IMR-90 (cell line): ENCODE measurements at regions not wholly inside any gene's neighbourhood (a gene's known extent, or its start where the extent isn't known, plus 50 kb on each side); places are given as distances from the start of the nearest gene placed in this dataset.

Experiments
- ATAC-seq: fragments of 200-7000 bp; cut with Tn5 transposase; 2 replicates; pipeline ENCODE4 v1.9.1; 2020; ENCODE audit warnings: low read depth, mild to moderate bottlenecking, moderate library complexity
- BruUV-seq: library from RNA; stranded (reverse); fragments of 400-500 nt; replicated peaks from 2 replicates; lab custom pipeline; 2021; lab: Mats Ljungman, UMichigan
- CTCF ChIA-PET: fragments of 300-600 bp; formaldehyde crosslinking; extraction: SDS; loops from one replicate; lab custom pipeline; 2021; ENCODE audit warnings: antibody characterized with exemption; lab: Yijun Ruan, JAX
- POLR2A ChIA-PET: fragments of 300-600 bp; sonication (Branson Sonifier 250); formaldehyde crosslinking; loops from one replicate; lab custom pipeline; 2022; ENCODE audit warnings: antibody characterized with exemption; ENCODE audit not compliant: unreplicated experiment; lab: Charles Lee
- DNase-seq: peaks from one replicate; pipeline ENCODE4 v3.0.0; 2013
- H2AFZ ChIP-seq: replicated peaks from 2 replicates; pipeline ENCODE3; 2013; ENCODE audit warnings: low read length, mild to moderate bottlenecking; ENCODE audit not compliant: poor library complexity
- H2AK5ac ChIP-seq: 2 replicates; pipeline ENCODE4 v1.6.1; 2013; ENCODE audit warnings: low read depth, low read length, inconsistent platforms
- H2AK9ac ChIP-seq: replicated peaks from 2 replicates; pipeline ENCODE3; 2013; ENCODE audit warnings: mild to moderate bottlenecking, low read depth, low read length, moderate library complexity; ENCODE audit not compliant: poor library complexity
- H2BK120ac ChIP-seq: 2 replicates; pipeline ENCODE4 v1.6.1; 2013; ENCODE audit warnings: low read depth, low read length, inconsistent platforms
- H2BK15ac ChIP-seq: 3 replicates; pipeline ENCODE4 v1.6.1; 2013; ENCODE audit warnings: low read depth, low read length, inconsistent platforms
- H2BK20ac ChIP-seq: 2 replicates; pipeline ENCODE4 v1.6.1; 2013; ENCODE audit warnings: low read depth, mild to moderate bottlenecking, inconsistent platforms, low read length, moderate library complexity
- H2BK5ac ChIP-seq: 2 replicates; pipeline ENCODE4 v1.6.1; 2013; ENCODE audit warnings: mild to moderate bottlenecking, low read depth, low read length, inconsistent platforms; ENCODE audit not compliant: poor library complexity, severe bottlenecking
- H3K14ac ChIP-seq: replicated peaks from 2 replicates; pipeline ENCODE4 v1.6.1; 2013; ENCODE audit warnings: low read depth, low read length, inconsistent platforms
- H3K18ac ChIP-seq: 2 replicates; pipeline ENCODE4 v1.6.1; 2013; ENCODE audit warnings: low read depth, low read length, control low read depth
- H3K23ac ChIP-seq: 2 replicates; pipeline ENCODE4 v1.6.1; 2013; ENCODE audit warnings: low read depth, low read length, inconsistent platforms
- H3K27ac ChIP-seq: 2 replicates; pipeline ENCODE4 v1.5.1; 2013; ENCODE audit warnings: mild to moderate bottlenecking, control low read depth, low read length; ENCODE audit not compliant: insufficient read depth
- H3K27me3 ChIP-seq: 2 replicates; pipeline ENCODE4 v1.6.1; 2013; ENCODE audit warnings: low read length; ENCODE audit not compliant: control insufficient read depth, insufficient read depth
- H3K36me3 ChIP-seq: 2 replicates; pipeline ENCODE4 v1.6.1; 2013; ENCODE audit warnings: low read length, mixed read lengths; ENCODE audit not compliant: control insufficient read depth, insufficient read depth
- H3K4ac ChIP-seq: 2 replicates; pipeline ENCODE4 v1.6.1; 2013; ENCODE audit warnings: low read depth, low read length, inconsistent platforms
- H3K4me1 ChIP-seq: 2 replicates; pipeline ENCODE4 v1.6.1; 2013; ENCODE audit warnings: low read length, mixed read lengths; ENCODE audit not compliant: control insufficient read depth, insufficient read depth
- H3K4me2 ChIP-seq: 2 replicates; pipeline ENCODE4 v1.6.1; 2013; ENCODE audit warnings: low read depth, mild to moderate bottlenecking, control low read depth, low read length, moderate library complexity
- H3K4me3 ChIP-seq: 2 replicates; pipeline ENCODE4 v1.5.1; 2013; ENCODE audit warnings: low read depth, mild to moderate bottlenecking, control low read depth, low read length, moderate library complexity; ENCODE audit not compliant: insufficient read depth
- H3K56ac ChIP-seq: 2 replicates; pipeline ENCODE4 v1.6.1; 2013; ENCODE audit warnings: low read length, inconsistent platforms; ENCODE audit not compliant: insufficient read depth; ENCODE audit errors: extremely low read depth
- H3K79me1 ChIP-seq, 2 experiments: 2 replicates each; pipeline ENCODE4 v1.6.1; 2013; ENCODE audit warnings: low read length in 2 of 2, inconsistent platforms in 1 of 2, low read depth in 1 of 2
- H3K9ac ChIP-seq: 2 replicates; pipeline ENCODE4 v1.6.1; 2013; ENCODE audit warnings: low read depth, low read length, control low read depth
- H3K9me1 ChIP-seq: 2 replicates; pipeline ENCODE4 v1.6.1; 2013; ENCODE audit warnings: low read length, inconsistent platforms; ENCODE audit not compliant: insufficient read depth
- H3K9me3 ChIP-seq: 2 replicates; pipeline ENCODE4 v1.6.1; 2013; ENCODE audit warnings: low read length; ENCODE audit not compliant: control insufficient read depth, insufficient read depth
- H4K20me1 ChIP-seq: 2 replicates; pipeline ENCODE4 v1.6.1; 2013; ENCODE audit warnings: low read length, inconsistent platforms; ENCODE audit not compliant: insufficient read depth
- H4K5ac ChIP-seq: 2 replicates; pipeline ENCODE4 v1.6.1; 2013; ENCODE audit warnings: mild to moderate bottlenecking, low read depth, low read length, control low read depth
- H4K8ac ChIP-seq, 2 experiments: 2 replicates each; pipeline ENCODE4 v1.6.1; 2013; ENCODE audit warnings: low read depth in 2 of 2, low read length in 2 of 2, control low read depth in 1 of 2, inconsistent platforms in 1 of 2
- H4K91ac ChIP-seq: 2 replicates; pipeline ENCODE4 v1.6.1; 2013; ENCODE audit warnings: low read depth, low read length, inconsistent platforms; ENCODE audit not compliant: insufficient read depth
- CHD1 ChIP-seq: IDR thresholded peaks from 2 replicates; pipeline ENCODE4 v1.6.1; 2012; ENCODE audit warnings: low read depth, low read length, improper control_type of control experiment
- WGBS, 2 experiments: methylation state at CpG; one replicate each; pipeline versions ENCODE4 v1.1.5 to v1.1.7; 2013; ENCODE audit warnings: missing lambda C conversion rate in 2 of 2; ENCODE audit not compliant: insufficient read length in 1 of 2; ENCODE audit errors: extremely low coverage in 2 of 2; 5-methylcytosine and 5-hydroxymethylcytosine counted together
- dilution Hi-C: fragments of 300-500 bp; cut with HindIII; formaldehyde crosslinking; loops from one replicate; pipeline ENCODE4 v1.14.3; 2018; ENCODE audit warnings: low sequenced_read_pairs; ENCODE audit not compliant: unreplicated experiment
- in situ Hi-C: fragments of 300-500 bp; cut with MboI; formaldehyde crosslinking; loops from 3 replicates; pipeline ENCODE4 v1.14.3; 2019; ENCODE audit warnings: low sequenced_read_pairs, inconsistent platforms, mixed read lengths
- intact Hi-C: fragments of 100-400 bp; cut with micrococcal nuclease; formaldehyde crosslinking; loops from 2 replicates; pipeline ENCODE4 v1.10.0; 2022

DNA sequence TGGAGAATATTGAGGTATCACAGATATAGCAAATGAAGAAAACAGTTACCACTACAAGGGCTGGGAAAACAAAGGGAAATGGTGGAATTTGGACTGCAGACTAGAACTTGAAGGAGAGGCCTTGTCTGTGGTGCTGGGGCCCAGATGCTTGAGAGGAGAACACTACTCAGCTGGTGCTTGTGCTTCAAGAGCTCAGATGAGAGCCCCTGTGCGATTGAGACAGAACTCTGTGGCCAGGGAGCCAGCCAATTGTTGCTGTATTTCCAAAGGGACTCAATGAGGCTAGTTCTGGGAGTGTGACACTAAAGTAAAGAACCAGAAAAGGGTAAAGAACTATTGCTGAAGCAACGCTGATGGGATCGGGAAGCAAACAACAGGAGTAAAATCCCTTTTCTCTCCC, 406.5 kb upstream of the SEMA3D start:
- BruUV-seq = no TSS peak
- ChIA-PET POLR2A (no interaction called here), CTCF (no interaction called here)
- no peak overlapping the region for H2BK120ac ChIP-seq
- no peak overlapping the region for H4K91ac ChIP-seq
- no peaks in the 10 kb centered on the region; the same call in 1 of the 2 replicates for H3K4me1 ChIP-seq
- no peak overlapping the region for H4K8ac ChIP-seq
- no peaks in the 10 kb centered on the region for H4K20me1 ChIP-seq
- H3K4ac ChIP-seq = peak overlapping the region; percentile 31
- DNase-seq = no peak
- no peaks in the 10 kb centered on the region for H3K9me1 ChIP-seq
- no peaks in the 10 kb centered on the region for H3K9me3 ChIP-seq
- H2AK5ac ChIP-seq = no peak overlapping the region
- H3K56ac ChIP-seq = no peak overlapping the region
- dilution Hi-C loops = no loop called here
- no peak overlapping the region for H3K18ac ChIP-seq
- no CpG with 5 or more reads among the region's 3 CpGs for WGBS, 2 experiments
- no peak for TF ChIP-seq CHD1
- no peak for ATAC-seq
- H3K4me3 ChIP-seq = no peak overlapping the region
- no peak overlapping the region for H3K9ac ChIP-seq
- H2BK5ac ChIP-seq = no peak overlapping the region
- no peaks in the 10 kb centered on the region for H3K36me3 ChIP-seq
- no peak overlapping the region for H3K4me2 ChIP-seq
- H3K14ac ChIP-seq = no peak overlapping the region
- no peak overlapping the region for H3K23ac ChIP-seq
- H4K5ac ChIP-seq = no peak overlapping the region
- no peaks in the 10 kb centered on the region for H3K27me3 ChIP-seq
- H2AK9ac ChIP-seq = no peak overlapping the region
- in situ Hi-C loops = no loop called here
- intact Hi-C loops = no loop called here
- H2AFZ ChIP-seq = no peak overlapping the region
- no peak overlapping the region for H2BK15ac ChIP-seq
- no peaks in the 10 kb centered on the region for H3K79me1 ChIP-seq
- peak overlapping the region; percentile 34; the same call in 1 of the 2 replicates for H2BK20ac ChIP-seq
- H3K27ac ChIP-seq = no peak overlapping the region
